Esophagus muscularis mucosa (tissue), 4 donors: ENCODE measurements at regions not wholly inside any gene's neighbourhood (a gene's known extent, or its start where the extent isn't known, plus 50 kb on each side); places are given as distances from the start of the nearest gene placed in this dataset.

ENCODE experiments used
- DNase-seq: peaks from one replicate; pipeline ENCODE4 v3.0.0-alpha.2; 2017; ENCODE audit errors: extremely low spot score
- H3K27ac ChIP-seq, 4 donors: fragments of 200-600 bp; sonication (generic); replicated peaks in 1 of 4; 1 replicate in 3 of 4; 2 replicates in 1 of 4; pipeline ENCODE4 v1.5.1; 2016 to 2019; ENCODE audit warnings: mild to moderate bottlenecking in 1 of 4
- H3K27me3 ChIP-seq, 4 donors: fragments of 200-600 bp; sonication (generic); one replicate each; pipeline versions ENCODE4 v1.5.1 to v1.6.0; 2016 to 2019
- H3K36me3 ChIP-seq, 4 donors: fragments of 200-600 bp; sonication (generic); one replicate each; pipeline ENCODE4 v1.5.1; 2016 to 2019
- H3K4me1 ChIP-seq, 4 donors: fragments of 200-600 bp; sonication (generic); one replicate each; pipeline ENCODE4 v1.5.1; 2016 to 2019
- H3K4me3 ChIP-seq, 4 donors: fragments of 200-600 bp; sonication (generic); 1 replicate in 2 of 4; 2 replicates in 2 of 4; pipeline ENCODE4 v1.5.1; 2016 to 2019; ENCODE audit warnings: mild to moderate bottlenecking in 4 of 4, moderate library complexity in 1 of 4
- H3K9me3 ChIP-seq, 4 donors: fragments of 200-600 bp; sonication (generic); 1 replicate in 3 of 4; 2 replicates in 1 of 4; pipeline ENCODE4 v1.5.1; 2016 to 2019
- EP300 ChIP-seq: sonication (generic); formaldehyde crosslinking; IDR thresholded peaks from one replicate; pipeline ENCODE4 v1.6.1; 2017; ENCODE audit warnings: antibody characterized with exemption
- POLR2A ChIP-seq: fragments of 450-650 bp; IDR thresholded peaks from one replicate; pipeline ENCODE4 v1.6.1; 2017; ENCODE audit warnings: antibody characterized with exemption, moderate library complexity, mild to moderate bottlenecking, low read depth
- POLR2AphosphoS5 ChIP-seq, 2 donors: sonication (generic); formaldehyde crosslinking; IDR thresholded peaks; one replicate each; pipeline ENCODE4 v1.6.1; 2017; ENCODE audit warnings: antibody characterized with exemption in 2 of 2
- WGBS: methylation state at CpG from one replicate; pipeline ENCODE4 v1.1.5; 2018; 5-methylcytosine and 5-hydroxymethylcytosine counted together
- intact Hi-C: fragments of 100-400 bp; cut with DNase I; formaldehyde crosslinking; loops from one replicate; pipeline ENCODE4 v1.15.1; 2023
- TF ChIP-seq, protein P1 (sequence below), 3 experiments: fragments of 200-600 bp in 2 of 3; fragments of 450-650 bp in 1 of 3; sonication (generic) in 2 of 3; IDR thresholded peaks; one replicate each; pipeline ENCODE4 v1.5.1; 2017 to 2019; ENCODE audit warnings: antibody characterized with exemption in 3 of 3, mild to moderate bottlenecking in 2 of 3, moderate library complexity in 1 of 3

- Histone ChIP-seq H3K27ac (no peak overlapping the region), H3K9me3 (no peaks in the 10 kb centered on the region), H3K4me3 (no peak overlapping the region), H3K27me3 (no peaks in the 10 kb centered on the region), H3K36me3 (no peaks in the 10 kb centered on the region), H3K4me1 (peaks cover 0 to 7% (median 0%) of the 10 kb centered on the region in 4 donors)
- intact Hi-C loops = no loop called here
- TF ChIP-seq, protein P1, sequence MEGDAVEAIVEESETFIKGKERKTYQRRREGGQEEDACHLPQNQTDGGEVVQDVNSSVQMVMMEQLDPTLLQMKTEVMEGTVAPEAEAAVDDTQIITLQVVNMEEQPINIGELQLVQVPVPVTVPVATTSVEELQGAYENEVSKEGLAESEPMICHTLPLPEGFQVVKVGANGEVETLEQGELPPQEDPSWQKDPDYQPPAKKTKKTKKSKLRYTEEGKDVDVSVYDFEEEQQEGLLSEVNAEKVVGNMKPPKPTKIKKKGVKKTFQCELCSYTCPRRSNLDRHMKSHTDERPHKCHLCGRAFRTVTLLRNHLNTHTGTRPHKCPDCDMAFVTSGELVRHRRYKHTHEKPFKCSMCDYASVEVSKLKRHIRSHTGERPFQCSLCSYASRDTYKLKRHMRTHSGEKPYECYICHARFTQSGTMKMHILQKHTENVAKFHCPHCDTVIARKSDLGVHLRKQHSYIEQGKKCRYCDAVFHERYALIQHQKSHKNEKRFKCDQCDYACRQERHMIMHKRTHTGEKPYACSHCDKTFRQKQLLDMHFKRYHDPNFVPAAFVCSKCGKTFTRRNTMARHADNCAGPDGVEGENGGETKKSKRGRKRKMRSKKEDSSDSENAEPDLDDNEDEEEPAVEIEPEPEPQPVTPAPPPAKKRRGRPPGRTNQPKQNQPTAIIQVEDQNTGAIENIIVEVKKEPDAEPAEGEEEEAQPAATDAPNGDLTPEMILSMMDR (IDR thresholded peaks at IDR 0.05) = no peak
- TF ChIP-seq POLR2A (no peak), EP300 (no peak), POLR2AphosphoS5 (IDR thresholded peaks at IDR 0.05) (no peak)
- no peak for DNase-seq
- WGBS = 87% methylated on average over 4 of the region's 4 CpGs
Measured at GRCh38 chr14:49991491-49991890, 98.6 kb downstream of the ARF6 start.

GRCh38 chr14:49992036-49992435, 99.2 kb downstream of the ARF6 start:
- Histone ChIP-seq H3K4me1 (peaks cover 0 to 4% (median 0%) of the 10 kb centered on the region in 4 donors), H3K27me3 (no peaks in the 10 kb centered on the region), H3K4me3 (no peak overlapping the region), H3K27ac (no peak overlapping the region), H3K36me3 (no peaks in the 10 kb centered on the region), H3K9me3 (no peaks in the 10 kb centered on the region)
- TF ChIP-seq POLR2AphosphoS5 (IDR thresholded peaks at IDR 0.05) (no peak), EP300 (no peak), POLR2A (no peak)
- intact Hi-C loops = no loop called here
- no peak for DNase-seq
- WGBS = 93% methylated on average over 7 of the region's 7 CpGs

GRCh38 chr14:49992448-49992847, 99.6 kb downstream of the ARF6 start:
- DNase-seq = no peak
- no peak for TF ChIP-seq EP300
- TF ChIP-seq POLR2AphosphoS5 (IDR thresholded peaks at IDR 0.05) = no peak
- TF ChIP-seq, protein P1 (IDR thresholded peaks at IDR 0.05) = no peak
- TF ChIP-seq POLR2A = no peak
- no peaks in the 10 kb centered on the region for H3K27me3 ChIP-seq
- H3K27ac ChIP-seq = no peak overlapping the region
- intact Hi-C loops = no loop called here
- 86% methylated on average over 4 of the region's 4 CpGs for WGBS
- H3K36me3 ChIP-seq = no peaks in the 10 kb centered on the region
- H3K4me3 ChIP-seq = no peak overlapping the region
- no peaks in the 10 kb centered on the region for H3K9me3 ChIP-seq
- H3K4me1 ChIP-seq = peaks cover 0 to under 1% (median 0%) of the 10 kb centered on the region in 4 donors

GRCh38 chr14:49992901-49993339, 100.0 kb downstream of the ARF6 start:
- intact Hi-C loops = no loop called here
- H3K4me3 ChIP-seq = no peak overlapping the region
- H3K27me3 ChIP-seq = no peaks in the 10 kb centered on the region
- H3K4me1 ChIP-seq = no peaks in the 10 kb centered on the region
- H3K36me3 ChIP-seq = no peaks in the 10 kb centered on the region
- H3K27ac ChIP-seq = no peak overlapping the region
- WGBS = 81% methylated on average over 7 of the region's 7 CpGs
- H3K9me3 ChIP-seq = no peaks in the 10 kb centered on the region
- DNase-seq = no peak
- TF ChIP-seq POLR2AphosphoS5 (IDR thresholded peaks at IDR 0.05) = peak; percentile 13 to 36
- no peak for TF ChIP-seq EP300

GRCh38 chr14:49993565-49993964, 100.7 kb downstream of the ARF6 start:
- Histone ChIP-seq H3K36me3 (no peaks in the 10 kb centered on the region), H3K4me1 (peaks cover 0 to under 1% (median 0%) of the 10 kb centered on the region in 4 donors), H3K27me3 (no peaks in the 10 kb centered on the region), H3K9me3 (no peaks in the 10 kb centered on the region), H3K4me3 (no peak overlapping the region), H3K27ac (no peak overlapping the region)
- TF ChIP-seq POLR2AphosphoS5 (IDR thresholded peaks at IDR 0.05) = no peak
- TF ChIP-seq, protein P1 (IDR thresholded peaks at IDR 0.05) = no peak
- no peak for TF ChIP-seq POLR2A
- TF ChIP-seq EP300 = no peak
- intact Hi-C loops = no loop called here
- 94% methylated on average over 9 of the region's 9 CpGs for WGBS
- DNase-seq = no peak
